ENCODE measurements at regions not wholly inside any gene's neighbourhood (a gene's known extent, or its start where the extent isn't known, plus 50 kb on each side); places are given as distances from the start of the nearest gene placed in this dataset.
"Not testable (repeated sequence)": the region's sequence is repeated elsewhere in the genome, so short reads cannot be mapped to it uniquely, and the experiment has no call there.

DNA sequence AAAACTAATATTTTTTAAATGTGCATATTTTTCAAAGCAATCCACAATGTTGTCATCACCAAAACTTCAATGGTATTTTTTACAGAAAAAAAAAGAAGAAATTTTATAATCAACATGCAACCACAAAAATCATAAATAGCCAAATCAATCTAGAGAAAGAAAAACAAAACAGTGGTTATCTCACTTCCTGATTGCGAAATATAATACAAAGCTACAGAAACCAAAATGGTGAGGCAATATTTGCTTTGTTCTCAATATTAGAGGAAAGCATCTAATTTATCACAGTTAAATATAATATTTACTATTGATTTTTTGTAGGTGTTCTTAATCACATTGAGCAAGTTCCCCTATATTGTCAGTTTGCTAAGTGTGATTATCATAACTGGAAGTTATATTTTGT lies 720.7 kb upstream of the ADGRB3 start:
- DNase-seq (ENCODE audit: low spot score), result no peak
- H3K36me3 ChIP-seq, result no peaks in the 10 kb centered on the region
- H3K4me3 ChIP-seq, result no peak overlapping the region
- H3K27ac ChIP-seq, result no peak overlapping the region
- H3K9me3 ChIP-seq, result peaks cover 0 to 7% of the 10 kb centered on the region in 2 donors
- H3K4me1 ChIP-seq, result no peaks in the 10 kb centered on the region
- TF ChIP-seq, protein P1, sequence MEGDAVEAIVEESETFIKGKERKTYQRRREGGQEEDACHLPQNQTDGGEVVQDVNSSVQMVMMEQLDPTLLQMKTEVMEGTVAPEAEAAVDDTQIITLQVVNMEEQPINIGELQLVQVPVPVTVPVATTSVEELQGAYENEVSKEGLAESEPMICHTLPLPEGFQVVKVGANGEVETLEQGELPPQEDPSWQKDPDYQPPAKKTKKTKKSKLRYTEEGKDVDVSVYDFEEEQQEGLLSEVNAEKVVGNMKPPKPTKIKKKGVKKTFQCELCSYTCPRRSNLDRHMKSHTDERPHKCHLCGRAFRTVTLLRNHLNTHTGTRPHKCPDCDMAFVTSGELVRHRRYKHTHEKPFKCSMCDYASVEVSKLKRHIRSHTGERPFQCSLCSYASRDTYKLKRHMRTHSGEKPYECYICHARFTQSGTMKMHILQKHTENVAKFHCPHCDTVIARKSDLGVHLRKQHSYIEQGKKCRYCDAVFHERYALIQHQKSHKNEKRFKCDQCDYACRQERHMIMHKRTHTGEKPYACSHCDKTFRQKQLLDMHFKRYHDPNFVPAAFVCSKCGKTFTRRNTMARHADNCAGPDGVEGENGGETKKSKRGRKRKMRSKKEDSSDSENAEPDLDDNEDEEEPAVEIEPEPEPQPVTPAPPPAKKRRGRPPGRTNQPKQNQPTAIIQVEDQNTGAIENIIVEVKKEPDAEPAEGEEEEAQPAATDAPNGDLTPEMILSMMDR (IDR thresholded peaks at IDR 0.05), result no peak
- no peaks in the 10 kb centered on the region for H3K27me3 ChIP-seq

DNA sequence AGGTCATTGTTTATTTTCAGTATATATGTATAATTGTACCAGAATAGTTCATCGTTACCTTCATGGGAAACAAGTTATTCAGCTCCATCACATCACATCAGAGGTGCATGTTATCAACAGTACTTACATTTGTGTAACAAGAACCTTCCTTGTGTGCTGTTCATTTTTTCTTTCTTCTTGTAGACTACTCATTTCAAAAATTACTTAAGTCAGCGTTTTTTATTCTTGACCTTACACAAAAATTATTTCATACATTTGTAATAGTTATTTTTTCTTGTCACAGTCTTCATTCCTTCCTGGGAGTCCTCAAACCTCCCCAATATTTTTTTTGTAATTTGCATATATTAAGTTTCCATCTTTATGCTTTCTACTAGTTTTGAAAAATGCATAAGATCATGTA lies 725.7 kb upstream of the ADGRB3 start:
- H3K27me3 ChIP-seq, result no peaks in the 10 kb centered on the region
- no peak overlapping the region for H3K4me3 ChIP-seq
- no peaks in the 10 kb centered on the region for H3K4me1 ChIP-seq
- no peak overlapping the region for H3K27ac ChIP-seq
- TF ChIP-seq, protein P1 (IDR thresholded peaks at IDR 0.05), result no peak
- H3K36me3 ChIP-seq, result no peaks in the 10 kb centered on the region
- no peak for DNase-seq (ENCODE audit: low spot score)
- peaks cover 0 to 2% of the 10 kb centered on the region in 2 donors for H3K9me3 ChIP-seq

DNA sequence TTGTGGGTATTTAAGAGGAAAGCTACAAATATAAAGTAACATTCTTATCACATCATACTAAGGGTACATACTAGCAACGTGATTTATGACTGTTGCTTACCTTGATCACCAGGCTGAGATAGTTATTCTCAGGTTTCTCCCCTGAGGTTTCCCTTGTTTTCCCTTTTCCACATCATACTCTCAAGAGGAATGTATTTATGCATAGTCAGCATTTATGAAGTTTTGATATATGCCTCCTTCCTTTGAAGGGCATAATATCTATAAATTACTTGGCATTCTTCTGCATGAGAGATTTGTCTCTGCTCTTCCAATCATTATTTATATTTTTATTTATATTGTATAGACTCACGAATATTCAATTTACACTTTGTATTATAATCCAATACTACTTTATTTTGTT lies 726.7 kb upstream of the ADGRB3 start:
- H3K4me1 ChIP-seq, result no peaks in the 10 kb centered on the region
- no peak for DNase-seq (ENCODE audit: low spot score)

DNA sequence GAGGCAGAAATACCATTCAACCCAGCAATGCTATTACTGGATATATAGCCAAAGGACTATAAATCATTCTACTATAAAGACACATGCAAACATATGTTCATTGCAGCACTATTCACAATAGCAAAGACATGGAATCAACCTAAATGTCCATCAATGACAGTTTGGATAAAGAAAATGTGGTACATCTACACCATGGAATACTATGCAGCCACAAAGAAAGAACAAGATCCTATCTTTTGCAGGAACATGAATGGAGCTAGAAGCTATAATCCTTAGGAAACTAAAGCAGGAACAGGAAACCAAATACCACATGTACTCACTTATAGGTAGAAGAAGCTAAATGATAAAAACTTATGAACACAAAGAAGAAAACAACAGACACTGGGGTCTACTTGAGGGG lies 730.3 kb upstream of the ADGRB3 start:
- H3K27ac ChIP-seq; H3K27me3 ChIP-seq; H3K36me3 ChIP-seq; H3K4me3 ChIP-seq; H3K9me3 ChIP-seq; DNase-seq (ENCODE audit: low spot score); H3K4me1 ChIP-seq: not testable (repeated sequence)

More for the DNA sequence above, 726.7 kb upstream of the ADGRB3 start:
- no peaks in the 10 kb centered on the region for H3K36me3 ChIP-seq
- no peak overlapping the region for H3K4me3 ChIP-seq
- H3K27me3 ChIP-seq, result no peaks in the 10 kb centered on the region
- TF ChIP-seq, protein P1 (IDR thresholded peaks at IDR 0.05), result no peak
- H3K9me3 ChIP-seq, result no peaks in the 10 kb centered on the region
- H3K27ac ChIP-seq, result no peak overlapping the region

DNA sequence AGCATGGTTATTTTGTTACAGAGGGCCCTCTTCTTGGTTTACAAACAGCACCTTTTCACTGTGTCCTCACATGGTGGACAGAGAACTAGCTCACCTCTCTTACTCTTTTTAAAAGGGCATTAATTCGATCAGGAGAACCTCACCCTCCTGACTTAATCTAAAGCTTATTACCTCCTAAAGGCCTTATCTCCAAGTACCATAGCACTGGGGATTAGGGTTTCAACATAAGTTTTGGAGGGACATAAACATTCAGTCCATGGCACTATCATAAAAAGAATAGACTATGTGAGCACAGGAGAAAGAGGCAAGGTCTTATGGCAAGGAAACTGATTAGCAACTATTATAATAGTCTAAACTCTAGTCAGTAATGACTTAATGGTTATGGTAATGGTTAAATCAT lies 736.2 kb upstream of the ADGRB3 start:
- TF ChIP-seq, protein P1 (IDR thresholded peaks at IDR 0.05), result no peak
- Histone ChIP-seq H3K27me3 (no peaks in the 10 kb centered on the region), H3K9me3 (no peaks in the 10 kb centered on the region)

DNA sequence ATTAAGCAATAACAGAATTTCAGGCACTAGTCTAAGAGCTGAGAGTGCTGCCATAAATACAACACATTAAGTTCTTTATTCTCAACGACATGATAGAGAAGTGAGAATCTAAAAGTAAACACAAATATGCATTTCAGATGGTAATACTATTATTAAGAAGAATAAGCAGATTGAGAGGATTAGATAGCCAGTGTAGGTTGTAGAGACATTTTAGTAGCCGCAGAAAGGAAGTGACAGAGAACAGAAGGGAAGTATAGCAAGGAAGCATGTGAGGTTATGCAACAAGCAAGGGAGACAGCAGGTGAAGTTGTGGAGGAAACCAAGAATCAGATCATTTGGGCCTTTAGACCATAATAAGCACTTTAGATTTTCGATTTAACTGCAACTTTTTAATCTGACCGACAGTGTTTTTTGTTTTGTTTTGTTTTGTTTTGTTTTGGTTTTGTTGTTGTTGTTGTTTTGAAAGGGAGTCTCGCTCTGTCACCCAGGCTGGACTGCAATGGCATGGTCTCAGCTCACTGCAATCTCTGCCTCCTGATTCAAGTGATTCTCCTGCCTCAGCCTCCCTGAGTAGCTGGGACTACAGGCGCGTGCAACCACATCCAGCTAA lies 737.0 kb upstream of the ADGRB3 start:
- no peaks in the 10 kb centered on the region for H3K4me1 ChIP-seq
- no peak for DNase-seq (ENCODE audit: low spot score)
- H3K27ac ChIP-seq, result no peak overlapping the region
- H3K27me3 ChIP-seq, result no peaks in the 10 kb centered on the region
- no peak overlapping the region for H3K4me3 ChIP-seq
- TF ChIP-seq, protein P1 (IDR thresholded peaks at IDR 0.05), result no peak
- H3K36me3 ChIP-seq, result no peaks in the 10 kb centered on the region
- no peaks in the 10 kb centered on the region for H3K9me3 ChIP-seq

More for the DNA sequence above, 736.2 kb upstream of the ADGRB3 start:
- Histone ChIP-seq H3K4me3 (no peak overlapping the region), H3K27ac (no peak overlapping the region), H3K36me3 (no peaks in the 10 kb centered on the region), H3K4me1 (no peaks in the 10 kb centered on the region)
- no peak for DNase-seq (ENCODE audit: low spot score)

Data from right atrium auricular region (tissue), 2 donors.